Adrenal gland (tissue), 9 donors: ENCODE measurements at regions not wholly inside any gene's neighbourhood (a gene's known extent, or its start where the extent isn't known, plus 50 kb on each side); places are given as distances from the start of the nearest gene placed in this dataset.
"Not testable (repeated sequence)": the region's sequence is repeated elsewhere in the genome, so short reads cannot be mapped to it uniquely, and the experiment has no call there.

ENCODE experiments used
- DNase-seq, 7 donors: peaks; one replicate each; pipeline ENCODE4 v3.0.0-alpha.2; 2019 to 2020
- H3K27ac ChIP-seq, 5 donors: fragments of 200-600 bp; sonication (generic) in 4 of 5; 1 replicate in 3 of 5; 2 replicates in 2 of 5; pipeline versions ENCODE4 v1.5.1 to v1.8.0; 2016 to 2020; ENCODE audit warnings: mild to moderate bottlenecking in 1 of 5
- H3K27me3 ChIP-seq: fragments of 200-600 bp; 2 replicates; pipeline ENCODE4 v1.8.0; 2021
- H3K36me3 ChIP-seq, 2 donors: fragments of 200-600 bp; replicated peaks in 1 of 2; 1 replicate in 1 of 2; 2 replicates in 1 of 2; pipeline versions ENCODE4 v1.5.1 to v1.8.0; 2018 to 2022
- H3K4me1 ChIP-seq, 2 donors: fragments of 200-600 bp; replicated peaks in 1 of 2; 1 replicate in 1 of 2; 2 replicates in 1 of 2; pipeline versions ENCODE4 v1.5.1 to v1.8.0; 2018 to 2021
- H3K4me3 ChIP-seq, 4 donors: fragments of 200-600 bp; sonication (generic) in 3 of 4; one replicate each; pipeline ENCODE4 v1.5.1; 2016 to 2018
- H3K9me3 ChIP-seq, 3 donors: fragments of 200-600 bp; sonication (generic) in 1 of 3; replicated peaks in 1 of 3; 1 replicate in 2 of 3; 2 replicates in 1 of 3; pipeline versions ENCODE4 v1.5.1 to v1.8.0; 2016 to 2021
- CTCF ChIP-seq, 6 experiments: fragments of 450-650 bp in 4 of 6; fragments of 200-600 bp in 2 of 6; sonication (generic) in 1 of 6; IDR thresholded peaks; 1 replicate in 5 of 6; 2 replicates in 1 of 6; pipeline versions ENCODE4 v1.5.1 to v1.8.0; 2016 to 2021; ENCODE audit warnings: antibody characterized with exemption in 6 of 6, mild to moderate bottlenecking in 2 of 6, moderate library complexity in 1 of 6
- POLR2A ChIP-seq, 2 donors: fragments of 450-650 bp; IDR thresholded peaks; one replicate each; pipeline ENCODE4 v1.6.1; 2017; ENCODE audit warnings: antibody characterized with exemption in 2 of 2, mild to moderate bottlenecking in 2 of 2, moderate library complexity in 1 of 2
- WGBS, 4 donors: extraction: QIAGEN DNeasy Blood & Tissue Kit in 2 of 4; methylation state at CpG; one replicate each; pipeline versions ENCODE4 v1.1.5 to v1.1.7; 2013 to 2017; 5-methylcytosine and 5-hydroxymethylcytosine counted together
- intact Hi-C, 2 donors: fragments of 100-400 bp; cut with DNase I; formaldehyde crosslinking; loops; one replicate each; pipeline versions ENCODE4 v1.14.1 to v1.15.0; 2022 to 2023
- donor health status: healthy with polysubstance abuse.
- donor health status: Bipolar disorder and iron deficiency.
- donor health status: DM: yes; HTN: yes; CAD: no.
- donor health status: DM: no; HTN: no; CAD: no.
- donor health status: DM: no; HTN: no; CAD: no.

GRCh38 chr7:68409851-68410250, 1188.4 kb upstream of the AUTS2 start:
- TF ChIP-seq CTCF (IDR thresholded peaks at IDR 0.05): no peak
- no peak for TF ChIP-seq POLR2A (IDR thresholded peaks at IDR 0.05)
- no peak for DNase-seq
- Histone ChIP-seq H3K27ac (no peak overlapping the region), H3K4me3 (no peak overlapping the region), H3K9me3 (no peaks in the 10 kb centered on the region), H3K36me3 (no peaks in the 10 kb centered on the region), H3K27me3 (peaks cover 3% of the 10 kb centered on the region), H3K4me1 (no peaks in the 10 kb centered on the region)
- intact Hi-C loops: no loop called here

- H3K27me3 ChIP-seq, H3K27ac ChIP-seq, DNase-seq, H3K4me1 ChIP-seq, H3K4me3 ChIP-seq, H3K9me3 ChIP-seq, H3K36me3 ChIP-seq, intact Hi-C loops: not testable (repeated sequence)
- 88 to 93% (median 90%) methylated on average over 11 of the region's 11 CpGs for WGBS, 4 donors
Measured at GRCh38 chr7:68410693-68411092, 1187.6 kb upstream of the AUTS2 start.

- intact Hi-C loops: no loop called here
- Histone ChIP-seq H3K27ac (no peak overlapping the region), H3K36me3 (no peaks in the 10 kb centered on the region), H3K4me3 (no peak overlapping the region), H3K4me1 (no peaks in the 10 kb centered on the region), H3K9me3 (no peaks in the 10 kb centered on the region), H3K27me3 (peaks cover 3% of the 10 kb centered on the region)
- TF ChIP-seq CTCF (IDR thresholded peaks at IDR 0.05) (no peak), POLR2A (IDR thresholded peaks at IDR 0.05) (no peak)
- DNase-seq: no peak
- 76 to 84% (median 83%) methylated on average over 6 of the region's 6 CpGs for WGBS, 4 donors
Measured at GRCh38 chr7:68411742-68412141, 1186.5 kb upstream of the AUTS2 start.

- intact Hi-C loops: no loop called here
- no peak for TF ChIP-seq POLR2A (IDR thresholded peaks at IDR 0.05)
- 85 to 92% (median 89%) methylated on average over 2 of the region's 2 CpGs for WGBS, 4 donors
- no peak overlapping the region for H3K27ac ChIP-seq
- H3K4me3 ChIP-seq: no peak overlapping the region
- H3K9me3 ChIP-seq: no peaks in the 10 kb centered on the region
- no peaks in the 10 kb centered on the region for H3K36me3 ChIP-seq
- DNase-seq: no peak
- H3K27me3 ChIP-seq: peaks cover 3% of the 10 kb centered on the region
- H3K4me1 ChIP-seq: no peaks in the 10 kb centered on the region
Measured at GRCh38 chr7:68414631-68415425, 1183.4 kb upstream of the AUTS2 start.

- intact Hi-C loops: no loop called here
- DNase-seq: no peak
- Histone ChIP-seq H3K9me3 (no peaks in the 10 kb centered on the region), H3K27ac (no peak overlapping the region), H3K36me3 (no peaks in the 10 kb centered on the region), H3K27me3 (peaks cover 3% of the 10 kb centered on the region), H3K4me3 (no peak overlapping the region), H3K4me1 (no peaks in the 10 kb centered on the region)
- 80 to 91% (median 86%) methylated on average over 2 of the region's 2 CpGs for WGBS, 4 donors
- TF ChIP-seq POLR2A (IDR thresholded peaks at IDR 0.05) (no peak), CTCF (IDR thresholded peaks at IDR 0.05) (no peak)
Measured at GRCh38 chr7:68417002-68417401, 1181.3 kb upstream of the AUTS2 start.
